HG02759 (cell line): ENCODE measurements at regions not wholly inside any gene's neighbourhood (a gene's known extent, or its start where the extent isn't known, plus 50 kb on each side); places are given as distances from the start of the nearest gene placed in this dataset.
"Not testable (repeated sequence)": the region's sequence is repeated elsewhere in the genome, so short reads cannot be mapped to it uniquely, and the experiment has no call there.

Experiments
- ATAC-seq: cut with Tn5 transposase; IDR thresholded peaks from one replicate; pipeline ENCODE4 v1.9.1; 2021; ENCODE audit warnings: mild to moderate bottlenecking, moderate library complexity; ENCODE audit not compliant: unreplicated experiment

- not testable (repeated sequence) for ATAC-seq
These were observed 68.7 kb upstream of the ZFAND5 start for GRCh38 chr9:72433616-72434267.

GRCh38 chr9:72431036-72431435, 66.0 kb upstream of the ZFAND5 start:
- ATAC-seq = no peak

- no peak for ATAC-seq
These were observed 63.3 kb upstream of the ZFAND5 start for GRCh38 chr9:72428329-72428728.

GRCh38 chr9:72427801-72428200, 62.8 kb upstream of the ZFAND5 start:
- no peak for ATAC-seq

GRCh38 chr9:72424131-72424530, 59.1 kb upstream of the ZFAND5 start:
- ATAC-seq = no peak

- no peak for ATAC-seq
These were observed 57.2 kb upstream of the ZFAND5 start for GRCh38 chr9:72422214-72422613.

GRCh38 chr9:72420783-72421182, 55.8 kb upstream of the ZFAND5 start:
- no peak for ATAC-seq

- ATAC-seq = no peak
These were observed 50.9 kb upstream of the ZFAND5 start for GRCh38 chr9:72415948-72416347.

- peak; percentile 73 for ATAC-seq
These were observed 50.2 kb upstream of the ZFAND5 start for GRCh38 chr9:72415163-72415562.
